ENCODE measurements at regions not wholly inside any gene's neighbourhood (a gene's known extent, or its start where the extent isn't known, plus 50 kb on each side); places are given as distances from the start of the nearest gene placed in this dataset.

DNA sequence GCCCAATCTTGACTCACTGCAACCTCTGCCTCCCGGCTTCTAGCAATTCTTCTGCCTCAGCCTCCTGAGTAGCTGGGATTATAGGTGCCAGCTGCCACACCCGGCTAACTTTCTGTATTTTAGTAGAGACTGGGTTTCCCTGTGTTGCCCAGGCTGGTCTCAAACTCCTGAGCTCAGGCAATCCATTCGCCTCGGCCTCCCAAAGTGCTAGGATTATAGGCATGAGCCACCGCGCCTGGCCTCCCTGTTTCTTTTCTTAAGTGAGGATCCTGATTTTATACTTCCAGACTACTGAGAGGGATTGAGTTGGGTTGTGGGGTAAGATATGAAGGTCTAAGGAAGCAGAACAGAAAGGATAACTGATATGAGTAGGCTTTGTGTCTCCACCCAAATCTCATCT, 106.8 kb downstream of the CNTN3 start:
- no peak for DNase-seq (ENCODE audit: low read depth, low spot score)

DNA sequence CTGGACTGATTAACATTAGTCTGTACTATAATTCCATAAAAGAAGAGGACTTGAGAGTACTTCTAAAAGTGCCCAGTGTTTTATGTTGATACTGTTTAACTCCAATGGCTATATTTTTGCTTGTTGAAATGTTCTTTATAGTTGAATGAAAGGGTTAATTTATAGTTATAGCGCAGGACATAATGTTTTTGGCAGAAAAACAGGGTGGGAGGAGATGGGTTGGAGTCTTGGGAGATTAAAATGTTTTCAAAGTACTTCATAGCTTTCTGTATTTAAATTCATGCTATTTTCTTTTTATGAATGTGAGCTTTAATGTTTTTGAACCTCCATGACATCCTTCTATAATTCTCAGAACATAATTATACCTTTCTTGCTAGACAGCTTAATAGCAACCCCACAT, 108.2 kb downstream of the CNTN3 start:
- no peak for DNase-seq (ENCODE audit: low read depth, low spot score)

DNA sequence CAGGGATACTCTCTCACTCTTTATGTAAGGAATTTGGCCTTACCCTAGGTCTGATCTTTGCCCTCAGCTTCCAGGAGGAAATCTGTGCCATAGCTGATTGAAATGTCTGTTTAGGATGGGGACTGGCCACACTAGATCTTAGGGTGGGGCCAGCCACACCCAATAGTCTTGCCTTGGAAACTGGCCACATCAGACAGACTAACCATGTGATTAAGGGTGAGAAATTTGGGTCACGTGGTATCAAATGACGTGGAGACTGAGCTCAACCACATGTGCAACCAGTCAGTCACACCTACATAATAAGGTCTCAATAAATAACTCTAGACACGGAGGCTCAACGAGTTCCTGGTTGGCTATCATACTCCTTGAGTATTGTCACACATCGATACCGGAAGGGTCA, 113.5 kb downstream of the CNTN3 start:
- DNase-seq (ENCODE audit: low read depth, low spot score) = no peak

DNA sequence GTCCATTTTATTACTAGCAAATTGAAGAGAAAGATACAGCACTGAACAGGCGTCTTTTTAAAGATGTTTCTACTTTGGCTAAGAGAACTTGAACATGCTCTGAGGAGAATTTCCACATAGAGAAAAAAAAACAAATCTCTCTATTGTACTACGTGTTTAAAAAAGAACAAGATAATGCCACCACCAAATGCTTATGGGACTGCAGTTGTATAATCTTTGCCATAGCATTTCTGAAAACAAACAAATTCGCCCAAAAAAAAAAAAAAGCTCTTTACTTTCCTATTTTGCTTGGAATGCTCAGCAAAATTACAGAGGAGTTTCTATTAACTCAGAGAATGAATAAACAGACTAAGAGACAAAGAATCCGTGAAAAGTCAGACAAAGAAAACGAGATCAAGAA, 114.2 kb downstream of the CNTN3 start:
- DNase-seq (ENCODE audit: low read depth, low spot score) = no peak

DNA sequence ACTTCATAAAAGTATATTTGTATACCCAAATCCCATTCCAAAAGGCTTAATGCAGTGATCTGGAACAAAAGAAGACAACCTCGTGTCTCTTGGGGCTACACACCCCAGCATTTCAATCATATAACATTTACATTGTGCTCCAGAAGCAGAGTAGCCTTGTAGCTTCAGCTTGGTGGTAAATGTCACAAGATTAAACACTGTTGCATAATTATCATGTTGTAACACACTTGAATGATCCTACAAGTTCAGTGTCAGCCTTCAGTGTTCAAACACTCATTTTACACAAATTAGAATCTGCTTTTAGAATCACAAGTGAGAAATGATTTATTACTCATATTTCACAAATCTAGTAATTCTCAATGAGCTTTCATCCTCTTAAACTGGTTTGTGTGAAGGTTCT, 122.6 kb downstream of the CNTN3 start:
- DNase-seq (ENCODE audit: low read depth, low spot score) = no peak

DNA sequence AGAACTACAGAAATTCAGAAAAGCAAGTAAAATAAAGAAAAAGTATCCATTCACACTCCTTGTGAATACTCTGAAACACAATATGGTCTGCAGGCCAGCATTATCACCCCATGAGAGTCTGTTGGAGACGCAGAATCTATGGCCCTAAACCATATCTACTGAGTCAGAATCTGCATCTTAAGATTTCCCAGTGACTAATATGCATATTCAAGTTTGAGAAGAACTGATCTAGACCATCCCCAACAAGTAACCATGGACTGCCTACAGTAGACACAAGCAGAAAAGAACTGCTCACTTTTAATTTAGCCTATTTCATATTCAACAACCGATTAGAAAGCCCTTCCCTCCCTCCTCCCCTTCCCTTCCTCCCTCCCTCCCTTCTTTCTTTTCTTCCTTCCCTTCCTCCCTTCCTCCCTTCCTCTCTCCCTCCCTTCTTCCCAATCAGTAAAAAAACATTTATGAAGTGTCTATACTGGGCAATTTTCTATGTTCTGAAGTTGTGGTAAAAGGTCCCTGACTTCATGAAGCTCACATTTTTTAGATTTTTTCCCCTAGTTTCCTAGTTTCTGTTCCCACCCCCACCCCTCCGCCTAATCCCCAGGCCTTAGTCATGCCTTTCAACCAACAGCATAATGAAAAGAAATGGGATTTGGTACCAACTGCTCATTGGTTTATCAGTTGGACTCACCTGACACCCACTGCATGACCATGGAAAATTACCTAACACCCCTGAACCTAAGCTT, 125.2 kb downstream of the CNTN3 start:
- DNase-seq (ENCODE audit: low read depth, low spot score) = no peak

DNA sequence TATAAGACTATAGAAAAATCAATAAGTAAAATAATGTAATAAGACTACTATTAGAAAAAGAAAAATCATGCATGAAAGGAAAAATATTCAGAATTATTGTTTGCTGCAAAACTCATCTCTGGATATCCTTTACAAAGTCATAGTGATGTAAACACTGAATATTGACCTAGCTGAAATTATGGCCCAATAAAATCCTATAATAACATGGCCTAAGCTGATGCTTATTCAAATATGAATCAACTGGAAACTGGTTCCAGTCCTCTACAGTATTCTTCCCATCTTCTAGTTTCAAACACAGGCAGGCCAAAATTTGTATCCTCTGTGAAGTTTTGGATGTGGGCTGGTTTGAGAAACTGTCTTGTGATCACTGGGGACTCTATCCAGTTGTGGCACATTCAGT, 134.5 kb downstream of the CNTN3 start:
- DNase-seq (ENCODE audit: low read depth, low spot score) = no peak

DNA sequence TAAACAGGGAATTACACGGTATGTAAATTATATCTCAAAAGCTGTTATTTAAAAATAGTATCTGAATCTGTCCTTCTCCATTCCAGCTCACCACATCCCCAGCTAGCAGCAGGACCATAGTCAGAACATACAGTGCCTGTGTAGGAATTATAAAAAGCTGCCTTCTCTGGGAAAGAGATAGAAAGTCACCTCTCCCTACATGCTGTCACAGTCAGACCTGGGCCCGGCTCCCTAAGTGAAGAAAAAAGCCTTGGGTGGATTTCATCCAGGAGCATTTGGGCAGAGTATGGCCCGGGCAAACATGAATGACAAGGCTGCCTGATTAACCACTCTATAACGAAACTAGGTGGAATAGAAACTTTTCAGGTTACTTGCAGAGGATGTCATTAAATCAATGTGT, 144.1 kb downstream of the CNTN3 start:
- DNase-seq (ENCODE audit: low read depth, low spot score) = no peak

DNA sequence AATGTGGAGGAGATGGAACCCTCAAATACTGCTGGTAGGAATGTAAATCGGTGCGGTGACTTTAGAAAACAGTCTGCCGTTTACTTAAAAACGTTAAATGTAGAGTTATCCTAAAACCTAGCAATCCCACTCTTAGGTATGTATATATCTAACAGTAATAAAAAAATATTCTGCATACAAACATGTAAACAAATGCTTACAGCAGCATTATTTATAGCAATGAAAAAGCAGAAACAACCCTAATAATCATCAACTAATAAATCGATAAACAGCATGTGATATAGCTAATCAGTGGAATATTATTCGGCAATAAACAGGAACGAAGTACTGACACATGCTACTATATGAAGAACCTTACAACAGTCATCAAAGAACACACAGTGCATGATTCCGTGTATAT, 144.7 kb downstream of the CNTN3 start:
- no peak for DNase-seq (ENCODE audit: low read depth, low spot score)

DNA sequence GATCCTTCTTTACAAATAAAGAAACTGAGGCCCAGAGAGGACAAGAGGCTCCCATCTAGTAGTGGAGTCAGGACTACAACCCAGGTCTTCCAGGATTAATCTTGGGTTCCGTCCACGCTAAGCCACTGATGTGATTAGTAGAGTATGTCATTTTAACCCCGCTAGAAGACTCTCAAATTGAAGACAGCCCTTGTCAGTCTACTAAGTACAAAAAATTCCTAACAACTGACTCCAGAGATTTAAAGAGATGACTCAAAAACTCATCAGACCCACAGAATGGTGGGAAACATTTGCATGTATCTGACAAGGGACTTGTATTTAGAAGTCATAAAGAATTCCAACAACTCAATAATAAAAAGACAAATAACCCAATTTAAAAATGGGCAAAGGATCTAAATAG, 145.3 kb downstream of the CNTN3 start:
- DNase-seq (ENCODE audit: low read depth, low spot score) = no peak

DNA sequence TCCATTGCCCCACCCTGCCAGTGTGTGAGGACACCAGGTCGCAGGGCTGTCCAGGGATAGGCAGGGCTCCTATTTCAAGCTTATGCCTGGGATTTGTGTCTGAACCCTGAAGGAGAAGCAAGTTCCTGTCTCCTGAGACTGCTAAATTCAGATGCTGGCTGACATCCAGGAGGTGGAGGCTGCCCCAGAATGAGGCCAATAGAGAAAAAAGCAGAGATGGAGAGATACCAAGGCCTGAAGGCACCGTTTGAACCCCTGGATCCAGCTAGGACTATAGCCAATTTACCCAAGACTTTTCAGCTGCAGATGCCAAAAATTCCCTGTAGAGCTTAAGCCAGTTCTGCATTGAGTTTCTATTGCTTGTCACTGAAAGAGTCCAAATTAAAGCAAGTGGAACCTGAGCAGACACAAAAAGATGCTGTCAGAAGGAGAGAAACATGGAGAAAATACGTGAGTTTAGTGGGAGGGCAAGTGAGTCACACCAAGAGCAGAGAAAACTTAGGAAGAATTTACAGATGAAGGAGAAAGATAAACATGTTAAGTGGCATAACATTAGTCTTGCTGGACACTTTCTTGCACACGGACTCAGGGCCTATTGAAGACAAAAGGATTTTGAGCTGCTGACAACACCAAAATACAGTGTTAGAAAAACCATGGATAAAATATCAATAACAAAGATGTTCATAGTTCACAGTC, 148.6 kb downstream of the CNTN3 start:
- no peak for DNase-seq (ENCODE audit: low read depth, low spot score)

DNA sequence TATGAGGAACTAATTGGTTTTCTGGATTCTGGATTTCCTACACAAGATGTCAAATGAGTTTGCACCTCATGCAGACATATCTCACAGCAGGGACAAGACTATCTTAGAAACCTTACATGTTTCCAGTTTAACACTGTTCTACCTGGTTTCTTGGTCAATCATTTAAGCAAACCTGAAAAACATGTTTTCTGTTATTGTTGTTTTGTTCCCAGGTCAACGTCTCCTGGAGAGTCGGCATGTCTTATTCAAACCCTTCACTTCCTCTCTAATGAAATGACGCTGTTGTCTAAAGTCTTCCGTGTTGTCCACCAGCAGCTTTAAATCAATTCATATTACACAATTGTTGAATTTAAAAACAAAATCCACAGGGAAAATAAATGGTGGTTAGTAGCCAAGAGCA, 150.9 kb downstream of the CNTN3 start:
- no peak for DNase-seq (ENCODE audit: low read depth, low spot score)

DNA sequence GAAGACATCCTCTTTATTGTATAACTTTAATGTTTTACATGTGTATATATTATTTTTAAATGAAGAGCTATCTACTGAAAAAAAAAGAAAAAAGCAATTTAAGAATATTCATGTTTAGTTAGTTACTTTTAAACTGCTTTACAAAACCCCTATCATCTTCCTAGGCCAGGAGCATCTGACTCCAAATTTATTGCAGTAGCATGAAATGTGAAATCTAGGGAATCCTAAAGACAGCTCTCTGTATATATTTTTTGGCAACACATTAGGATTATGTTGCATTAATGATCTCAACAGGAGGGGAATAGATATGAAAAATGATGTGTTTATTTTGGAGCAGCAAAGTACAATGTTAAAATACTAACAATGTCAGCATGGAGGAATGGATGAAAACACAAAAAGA, 158.3 kb downstream of the CNTN3 start:
- DNase-seq (ENCODE audit: low read depth, low spot score) = no peak

DNA sequence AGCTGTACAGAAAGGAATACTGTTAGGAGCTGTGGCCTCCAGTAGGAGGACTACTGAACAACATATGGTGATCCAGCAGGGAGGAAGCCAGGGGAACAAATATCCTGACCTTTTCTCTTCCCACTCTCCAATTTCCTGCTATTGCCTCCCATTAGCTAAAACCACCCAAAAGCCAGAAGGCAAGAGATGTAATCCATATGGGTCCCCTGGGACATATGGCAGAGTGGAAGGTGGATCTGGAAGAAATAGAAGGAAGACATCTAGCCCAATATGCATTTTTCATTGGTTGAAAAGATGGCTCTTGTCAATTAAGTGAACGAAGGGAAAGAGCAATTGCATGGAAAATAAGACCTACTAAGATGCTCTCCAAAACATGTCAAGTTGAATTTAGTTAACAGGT, 167.2 kb downstream of the CNTN3 start:
- no peak for DNase-seq (ENCODE audit: low read depth, low spot score)

DNA sequence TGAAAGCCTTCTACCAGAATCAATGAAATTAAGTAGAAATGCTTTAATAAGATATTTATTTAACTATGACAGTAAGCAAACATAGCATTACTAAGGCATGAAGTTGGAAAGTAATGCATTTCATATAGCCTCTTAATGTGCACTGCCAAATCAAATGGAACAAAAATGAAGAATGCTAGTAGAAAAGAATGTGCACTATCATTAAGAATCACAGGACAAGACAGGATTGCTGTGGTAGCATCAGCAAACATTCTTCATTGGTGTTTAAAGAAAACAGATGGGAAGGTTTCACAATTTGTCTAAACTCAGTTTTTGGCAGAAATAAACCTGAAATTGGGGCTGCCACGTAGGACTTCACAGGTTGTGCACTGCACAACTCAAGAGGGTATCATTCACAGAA, 168.9 kb downstream of the CNTN3 start:
- DNase-seq (ENCODE audit: low read depth, low spot score) = no peak

DNA sequence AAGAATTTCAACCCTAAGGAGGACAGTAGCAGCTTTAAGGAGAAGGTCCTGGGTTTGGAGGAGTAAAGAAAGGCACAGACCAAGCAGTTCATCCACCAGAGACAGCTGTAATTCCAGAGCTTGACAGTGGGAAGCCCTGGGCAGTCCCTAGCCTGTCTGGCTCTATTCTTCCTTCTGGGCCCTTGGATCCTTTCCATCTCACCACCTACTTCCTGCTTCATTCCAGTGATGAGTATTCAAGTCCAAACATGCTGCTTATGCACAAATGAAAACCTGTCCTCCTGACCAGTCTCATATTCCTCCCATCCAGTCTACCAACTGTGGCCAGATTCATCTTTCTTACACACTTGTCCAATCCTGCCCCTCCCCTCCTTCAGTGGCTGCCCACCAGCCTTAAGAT, 171.4 kb downstream of the CNTN3 start:
- no peak for DNase-seq (ENCODE audit: low read depth, low spot score)

DNA sequence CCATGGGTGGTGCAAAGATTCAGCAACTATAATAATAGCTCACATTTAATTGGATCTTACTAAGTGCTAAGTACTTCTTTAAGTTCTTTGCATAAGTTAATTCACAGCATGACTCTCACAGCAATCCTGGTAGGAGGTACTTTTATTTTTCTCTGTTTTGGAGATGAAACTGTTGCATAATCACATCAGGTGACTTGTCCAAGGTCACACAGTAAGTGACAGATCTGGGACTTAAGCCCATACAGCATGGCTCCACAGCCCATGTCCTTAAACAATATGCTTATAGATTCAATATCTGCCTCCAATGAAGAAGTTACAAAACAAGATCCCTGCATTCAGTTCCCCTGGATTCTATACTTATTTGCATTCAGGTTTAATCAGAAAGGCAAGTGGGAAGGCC, 171.8 kb downstream of the CNTN3 start:
- no peak for DNase-seq (ENCODE audit: low read depth, low spot score)

DNA sequence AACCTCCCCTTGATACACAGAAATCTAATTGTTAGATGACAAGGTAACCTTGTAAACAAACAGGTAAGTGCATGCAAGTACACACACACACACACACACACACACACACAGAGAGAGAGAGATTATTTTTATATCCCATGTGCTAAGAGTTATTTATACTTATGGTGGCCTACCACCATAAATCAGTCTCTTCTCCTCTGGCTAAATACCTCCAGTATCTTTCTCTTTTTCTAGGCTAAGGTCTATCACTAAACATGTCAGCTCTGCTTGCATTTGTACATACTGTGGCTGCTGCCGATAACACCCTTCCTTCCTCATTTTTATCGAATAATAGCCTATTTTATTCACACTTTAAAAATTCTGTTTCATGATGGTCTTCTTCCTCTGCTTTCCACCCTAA, 172.4 kb downstream of the CNTN3 start:
- no peak for DNase-seq (ENCODE audit: low read depth, low spot score)

DNA sequence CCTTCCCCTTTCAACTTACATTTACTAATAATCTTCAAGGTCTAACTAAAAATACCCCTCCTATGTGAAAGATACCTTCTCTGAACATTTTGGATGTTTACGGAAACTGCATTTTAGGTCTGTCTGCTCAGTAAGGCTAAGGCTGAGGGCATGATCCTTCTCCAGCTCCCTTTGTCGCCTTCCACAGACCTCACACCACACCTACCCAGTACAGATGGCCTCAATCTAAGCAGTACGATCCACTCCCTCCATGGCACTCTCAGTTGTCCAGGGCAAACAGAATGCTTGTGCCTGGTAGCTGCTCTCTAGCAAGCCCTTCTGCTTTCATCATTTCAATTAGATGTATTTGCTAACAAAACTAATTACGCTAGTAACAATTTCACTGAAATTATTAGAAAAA, 178.3 kb downstream of the CNTN3 start:
- DNase-seq (ENCODE audit: low read depth, low spot score) = no peak

DNA sequence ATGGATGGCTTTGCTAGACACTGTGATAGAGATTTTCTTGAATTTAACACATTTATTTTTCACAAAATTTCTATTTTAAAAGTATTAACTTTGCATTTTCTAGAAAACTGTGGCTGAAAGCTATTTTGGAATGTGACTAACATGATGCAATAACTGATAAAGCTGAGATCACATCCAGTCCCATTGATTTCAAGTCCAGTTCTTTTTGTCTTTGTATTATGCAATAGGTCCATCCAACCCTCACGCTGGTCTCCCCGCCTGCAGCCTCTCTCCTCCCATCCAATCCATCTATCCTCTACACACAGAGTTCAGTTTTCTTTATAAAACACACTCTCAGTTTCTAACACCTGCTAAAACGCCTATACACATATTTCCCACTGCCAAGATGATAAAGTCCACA, 178.8 kb downstream of the CNTN3 start:
- DNase-seq (ENCODE audit: low read depth, low spot score) = no peak

DNA sequence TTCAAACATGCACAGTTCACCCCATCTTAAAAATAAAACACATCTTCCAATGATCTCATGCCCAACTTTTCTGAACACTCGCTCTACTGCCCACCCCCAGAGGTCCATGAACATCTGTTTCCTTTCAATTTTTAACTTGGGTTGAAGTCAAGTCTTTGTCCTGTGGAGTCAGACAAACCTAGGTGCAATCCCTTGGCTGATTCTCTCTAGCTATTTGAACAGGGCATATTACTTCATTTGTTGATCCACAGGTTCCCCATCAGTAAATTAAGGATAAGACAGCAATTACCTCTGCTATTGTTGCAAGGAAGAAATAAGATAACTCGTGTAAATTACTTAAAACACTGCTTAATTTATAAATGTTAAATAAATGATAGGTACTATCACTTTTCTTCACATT, 180.1 kb downstream of the CNTN3 start:
- no peak for DNase-seq (ENCODE audit: low read depth, low spot score)

DNA sequence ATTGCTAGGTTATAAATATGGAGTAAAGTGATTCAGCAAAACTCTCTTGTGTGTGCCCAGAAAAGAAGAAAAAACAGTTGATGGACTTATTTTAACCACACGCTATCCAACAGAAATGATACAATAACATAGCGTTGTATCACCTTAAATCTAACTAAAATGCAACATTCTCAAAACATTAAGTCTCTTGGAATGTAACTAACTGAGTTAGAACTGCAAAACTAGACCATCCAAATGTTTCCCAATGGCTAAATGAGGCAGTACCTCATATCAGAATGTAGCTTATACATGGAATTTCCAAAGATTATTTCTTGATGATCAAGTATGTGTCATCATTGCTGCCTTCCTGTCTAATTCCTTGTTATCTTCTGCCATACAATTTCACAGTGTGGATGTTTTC, 187.9 kb downstream of the CNTN3 start:
- DNase-seq (ENCODE audit: low read depth, low spot score) = no peak

DNA sequence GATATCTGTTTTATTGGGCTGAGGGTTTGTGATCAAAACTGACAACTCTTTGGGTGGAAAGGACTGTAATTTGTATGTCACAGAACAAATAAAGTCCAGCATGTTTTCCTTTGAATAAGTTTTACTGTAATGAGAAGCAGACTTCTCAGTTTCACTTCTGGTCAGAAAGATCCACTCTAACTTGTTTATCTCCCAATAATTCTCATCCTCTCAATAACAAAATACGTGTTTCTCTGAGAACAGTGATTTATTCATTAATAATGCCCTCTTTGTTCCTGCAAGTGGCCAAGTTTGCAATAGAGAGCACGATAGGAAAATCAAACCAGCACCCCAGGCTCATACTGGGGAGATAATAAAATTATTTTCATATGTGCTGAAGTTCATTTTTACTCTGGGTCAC, 190.6 kb downstream of the CNTN3 start:
- no peak for DNase-seq (ENCODE audit: low read depth, low spot score)
